HCT116 (cell line): ENCODE measurements at regions not wholly inside any gene's neighbourhood (a gene's known extent, or its start where the extent isn't known, plus 50 kb on each side); places are given as distances from the start of the nearest gene placed in this dataset.

Source experiments
- ATAC-seq: fragments of 200-7000 bp; cut with Tn5 transposase; 2 replicates; pipeline ENCODE4 v1.9.1; 2020; ENCODE audit warnings: mild to moderate bottlenecking, moderate library complexity
- BruUV-seq: library from RNA; stranded (reverse); fragments of 400-500 nt; replicated peaks from 2 replicates; lab custom pipeline; 2021; lab: Mats Ljungman, UMichigan
- CTCF ChIA-PET: fragments of 300-600 bp; sonication (Branson Sonifier 250); formaldehyde crosslinking; loops from one replicate; lab custom pipeline; 2021; ENCODE audit warnings: antibody characterized with exemption; lab: Charles Lee
- POLR2A ChIA-PET: fragments of 300-600, 350-600 bp; sonication (Branson Sonifier 250); formaldehyde crosslinking; loops from one replicate; lab custom pipeline; 2021; ENCODE audit warnings: antibody characterized with exemption; lab: Charles Lee
- RAD21 ChIA-PET, 2 experiments: fragments of 300-600 bp; sonication (Branson Sonifier 250); formaldehyde crosslinking; loops; one replicate each; lab custom pipeline; 2023; ENCODE audit warnings: low total read pairs in 2 of 2; ENCODE audit not compliant: uncharacterized antibody in 2 of 2, unreplicated experiment in 2 of 2, low non-redundant PET in 1 of 2; lab: Charles Lee
- DNase-seq: peaks from one replicate; pipeline ENCODE4 v3.0.0-alpha.2; 2010; ENCODE audit warnings: low read depth, low spot score
- H2AFZ ChIP-seq: fragments of 200-600 bp; shearing (Covaris generic), sonication (generic); 2 replicates; pipeline ENCODE4 v1.6.1; 2017; ENCODE audit warnings: low read depth, mixed run types, mixed read lengths, antibody characterized with exemption, low read length; ENCODE audit not compliant: poor library complexity, severe bottlenecking
- H3K27ac ChIP-seq: 2 replicates; pipeline ENCODE4 v1.5.1; 2012; ENCODE audit warnings: low read depth, low read length
- H3K27me3 ChIP-seq: fragments of 200-600 bp; sonication (generic); 2 replicates; pipeline ENCODE4 v1.6.1; 2016; ENCODE audit warnings: mixed run types, low read length, mixed read lengths; ENCODE audit not compliant: insufficient read depth
- H3K36me3 ChIP-seq, 2 experiments: fragments of 200-500 bp in 1 of 2; fragments of 200-600 bp in 1 of 2; sonication (Bioruptor generic) in 1 of 2; sonication (generic) in 1 of 2; 2 replicates each; pipeline versions ENCODE4 v1.5.1 to v1.6.1; 2014 to 2016; ENCODE audit warnings: low read length in 2 of 2, inconsistent platforms in 1 of 2, mixed read lengths in 1 of 2, mixed run types in 1 of 2; ENCODE audit not compliant: insufficient read depth in 2 of 2, control insufficient read depth in 1 of 2
- H3K4me1 ChIP-seq, 2 experiments: fragments of 200-600 bp in 1 of 2; sonication (generic) in 1 of 2; 2 replicates each; pipeline versions ENCODE4 v1.5.1 to v1.6.1; 2012 to 2017; ENCODE audit warnings: low read length in 2 of 2, inconsistent platforms in 1 of 2, mild to moderate bottlenecking in 1 of 2, mixed read lengths in 1 of 2, mixed run types in 1 of 2, moderate library complexity in 1 of 2; ENCODE audit not compliant: insufficient read depth in 2 of 2, control insufficient read depth in 1 of 2
- H3K4me2 ChIP-seq: fragments of 200-600 bp; sonication (generic); 2 replicates; pipeline ENCODE4 v1.6.1; 2017; ENCODE audit warnings: mixed run types, low read length, mixed read lengths
- H3K4me3 ChIP-seq, 2 experiments: fragments of 200-600 bp in 1 of 2; sonication (generic) in 1 of 2; replicated peaks in 1 of 2; 2 replicates each; pipeline ENCODE4 v1.5.1; 2011 to 2016; ENCODE audit warnings: low read length in 2 of 2, control low read depth in 1 of 2, low read depth in 1 of 2, mild to moderate bottlenecking in 1 of 2, mixed read lengths in 1 of 2, mixed run types in 1 of 2
- H3K79me2 ChIP-seq: fragments of 200-600 bp; sonication (generic); 2 replicates; pipeline ENCODE4 v1.6.1; 2017; ENCODE audit warnings: mild to moderate bottlenecking, mixed run types, low read length, moderate library complexity, mixed read lengths; ENCODE audit not compliant: insufficient read depth
- H3K9ac ChIP-seq: fragments of 200-600 bp; sonication (generic); 2 replicates; pipeline ENCODE4 v1.6.1; 2016; ENCODE audit warnings: low read length, mixed read lengths
- H3K9me2 ChIP-seq: fragments of 200-600 bp; sonication (generic), shearing (Covaris generic); 2 replicates; pipeline ENCODE4 v1.6.1; 2017; ENCODE audit warnings: mixed run types, mild to moderate bottlenecking, moderate library complexity; ENCODE audit not compliant: insufficient read depth
- H3K9me3 ChIP-seq, 2 experiments: fragments of 200-500 bp in 1 of 2; fragments of 200-600 bp in 1 of 2; sonication (Bioruptor generic) in 1 of 2; sonication (generic) in 1 of 2; 2 replicates each; pipeline ENCODE4 v1.6.1; 2014 to 2017; ENCODE audit warnings: low read length in 2 of 2, mixed read lengths in 2 of 2, inconsistent platforms in 1 of 2, low read depth in 1 of 2, mild to moderate bottlenecking in 1 of 2, mixed run types in 1 of 2, moderate library complexity in 1 of 2; ENCODE audit not compliant: control insufficient read depth in 1 of 2, insufficient read depth in 1 of 2
- H4K20me1 ChIP-seq: fragments of 200-600 bp; sonication (generic), shearing (Covaris generic); 2 replicates; pipeline ENCODE4 v1.6.1; 2017; ENCODE audit warnings: mixed run types, mild to moderate bottlenecking, moderate library complexity; ENCODE audit not compliant: insufficient read depth
- ATF3 ChIP-seq: IDR thresholded peaks from 2 replicates; pipeline ENCODE4 v1.6.1; 2012
- CBX3 ChIP-seq: IDR thresholded peaks from 2 replicates; pipeline ENCODE4 v1.6.1; 2012; ENCODE audit warnings: low read depth
- EZH2 ChIP-seq: fragments of 200-600 bp; sonication (generic); IDR thresholded peaks from 2 replicates; pipeline ENCODE4 v1.6.1; 2017; ENCODE audit warnings: antibody characterized with exemption, mixed run types
- EZH2phosphoT487 ChIP-seq: fragments of 200-600 bp; IDR thresholded peaks from 2 replicates; pipeline ENCODE4 v1.6.1; 2018; ENCODE audit warnings: antibody characterized with exemption, borderline replicate concordance
- JUND ChIP-seq: IDR thresholded peaks from 2 replicates; pipeline ENCODE4 v1.6.1; 2012
- MAX ChIP-seq: IDR thresholded peaks from 2 replicates; pipeline ENCODE4 v1.6.1; 2012
- POLR2A ChIP-seq: IDR thresholded peaks from 2 replicates; pipeline ENCODE4 v1.7.0; 2011; ENCODE audit warnings: borderline replicate concordance; ENCODE audit not compliant: insufficient read depth, insufficient read length; ENCODE audit errors: extremely low read depth
- POLR2AphosphoS5 ChIP-seq: IDR thresholded peaks from 2 replicates; pipeline ENCODE4 v1.6.1; 2011; ENCODE audit warnings: mild to moderate bottlenecking, low read depth, low read length, moderate library complexity
- RAD21 ChIP-seq: IDR thresholded peaks from 2 replicates; pipeline ENCODE4 v1.6.1; 2012; ENCODE audit warnings: low read depth, mild to moderate bottlenecking
- SIN3A ChIP-seq: IDR thresholded peaks from 2 replicates; pipeline ENCODE4 v1.6.1; 2012; ENCODE audit warnings: low read depth
- YY1 ChIP-seq: IDR thresholded peaks from 2 replicates; pipeline ENCODE4 v1.6.1; 2011; ENCODE audit warnings: low read length, low read depth, moderate library complexity, mild to moderate bottlenecking; ENCODE audit not compliant: insufficient replicate concordance; ENCODE audit errors: extremely low read depth
- ZBTB33 ChIP-seq: IDR thresholded peaks from 2 replicates; pipeline ENCODE4 v1.6.1; 2011; ENCODE audit warnings: mild to moderate bottlenecking, low read length, moderate library complexity; ENCODE audit not compliant: insufficient replicate concordance; ENCODE audit errors: extremely low read depth
- ZFX ChIP-seq: fragments of 450-650 bp; IDR thresholded peaks from 2 replicates; pipeline ENCODE4 v1.6.1; 2017
- ZNF274 ChIP-seq: fragments of 200-500 bp; sonication (Bioruptor generic); IDR thresholded peaks from 2 replicates; pipeline ENCODE4 v1.6.1; 2014; ENCODE audit warnings: mild to moderate bottlenecking, low read depth, low read length, inconsistent platforms
- intact Hi-C: fragments of 100-400 bp; cut with micrococcal nuclease; formaldehyde crosslinking; loops from 2 replicates; pipeline ENCODE4 v1.10.0; 2022

- TF ChIP-seq SIN3A (no peak), ZFX (no peak), POLR2AphosphoS5 (no peak), JUND (no peak), POLR2A (no peak), EZH2phosphoT487 (no peak), YY1 (no peak)
Measured at GRCh38 chr2:36068086-36068485, 287.5 kb upstream of the CRIM1 start (continued).

- no peaks in the 10 kb centered on the region for H3K9me3 ChIP-seq
- H3K79me2 ChIP-seq, result no peaks in the 10 kb centered on the region
- no peaks in the 10 kb centered on the region for H3K36me3 ChIP-seq
- H3K4me3 ChIP-seq, result no peak overlapping the region
- H3K4me1 ChIP-seq, result no peaks in the 10 kb centered on the region
- RAD21 ChIA-PET, result no interaction called here
- H3K4me2 ChIP-seq, result no peak overlapping the region
- CTCF ChIA-PET, result no interaction called here
- 0 out of 2 replicates have a peak, but pooled peaks cover 6% of the 10 kb centered on the region for H3K27me3 ChIP-seq
- intact Hi-C loops, result no loop called here
- ATAC-seq (no peak), DNase-seq (no peak)
- POLR2A ChIA-PET, result no interaction called here
- H3K9me2 ChIP-seq, result no peaks in the 10 kb centered on the region
- no peak overlapping the region for H3K27ac ChIP-seq
- TF ChIP-seq CBX3 (no peak), MAX (no peak), EZH2 (no peak), RAD21 (no peak), ZFX (no peak), POLR2AphosphoS5 (no peak), ATF3 (no peak), EZH2phosphoT487 (no peak), ZNF274 (no peak), ZBTB33 (no peak)
- no peak overlapping the region for H3K9ac ChIP-seq
- BruUV-seq, result no TSS peak
- H4K20me1 ChIP-seq, result no peaks in the 10 kb centered on the region
- H2AFZ ChIP-seq, result no peak overlapping the region
Measured at GRCh38 chr2:36060133-36060532, 295.4 kb upstream of the CRIM1 start.
